Neutrophil (primary cell): ENCODE measurements at regions not wholly inside any gene's neighbourhood (a gene's known extent, or its start where the extent isn't known, plus 50 kb on each side); places are given as distances from the start of the nearest gene placed in this dataset.

Experiments used
- H3K27ac ChIP-seq: fragments of 200-600 bp; sonication (generic); 2 replicates; pipeline ENCODE4 v1.5.1; 2016; ENCODE audit warnings: mild to moderate bottlenecking, moderate library complexity
- H3K27me3 ChIP-seq: fragments of 200-600 bp; sonication (generic); 2 replicates; pipeline ENCODE4 v1.6.0; 2016; ENCODE audit warnings: mild to moderate bottlenecking
- H3K36me3 ChIP-seq: fragments of 200-600 bp; sonication (generic); 2 replicates; pipeline ENCODE4 v1.5.1; 2017
- H3K4me1 ChIP-seq, 2 experiments: fragments of 200-600 bp in 1 of 2; sonication (generic) in 1 of 2; 1 replicate in 1 of 2; 2 replicates in 1 of 2; pipeline versions ENCODE4 v1.5.1 to v1.6.1; 2013 to 2016; ENCODE audit warnings: low read depth in 1 of 2, low read length in 1 of 2, mild to moderate bottlenecking in 1 of 2, moderate library complexity in 1 of 2; ENCODE audit not compliant: control insufficient read depth in 1 of 2, insufficient read depth in 1 of 2
- H3K4me3 ChIP-seq, 2 experiments: fragments of 200-600 bp in 1 of 2; sonication (generic) in 1 of 2; 1 replicate in 1 of 2; 2 replicates in 1 of 2; pipeline ENCODE4 v1.5.1; 2013 to 2016; ENCODE audit warnings: low read depth in 1 of 2, low read length in 1 of 2, mild to moderate bottlenecking in 1 of 2, moderate library complexity in 1 of 2
- H3K9me3 ChIP-seq: fragments of 200-600 bp; sonication (generic); 2 replicates; pipeline ENCODE4 v1.5.1; 2016
- TF ChIP-seq, protein P1 (sequence below): fragments of 200-600 bp; sonication (generic); IDR thresholded peaks from 2 replicates; pipeline ENCODE4 v1.5.1; 2016; ENCODE audit warnings: antibody characterized with exemption

GRCh38 chr9:86839522-86839921 lies 107.8 kb downstream of the GAS1 start:
- Histone ChIP-seq H3K4me1 (no peaks in the 10 kb centered on the region), H3K27me3 (no peaks in the 10 kb centered on the region), H3K4me3 (no peak overlapping the region), H3K36me3 (no peaks in the 10 kb centered on the region), H3K27ac (no peak overlapping the region), H3K9me3 (no peaks in the 10 kb centered on the region)
- TF ChIP-seq, protein P1, sequence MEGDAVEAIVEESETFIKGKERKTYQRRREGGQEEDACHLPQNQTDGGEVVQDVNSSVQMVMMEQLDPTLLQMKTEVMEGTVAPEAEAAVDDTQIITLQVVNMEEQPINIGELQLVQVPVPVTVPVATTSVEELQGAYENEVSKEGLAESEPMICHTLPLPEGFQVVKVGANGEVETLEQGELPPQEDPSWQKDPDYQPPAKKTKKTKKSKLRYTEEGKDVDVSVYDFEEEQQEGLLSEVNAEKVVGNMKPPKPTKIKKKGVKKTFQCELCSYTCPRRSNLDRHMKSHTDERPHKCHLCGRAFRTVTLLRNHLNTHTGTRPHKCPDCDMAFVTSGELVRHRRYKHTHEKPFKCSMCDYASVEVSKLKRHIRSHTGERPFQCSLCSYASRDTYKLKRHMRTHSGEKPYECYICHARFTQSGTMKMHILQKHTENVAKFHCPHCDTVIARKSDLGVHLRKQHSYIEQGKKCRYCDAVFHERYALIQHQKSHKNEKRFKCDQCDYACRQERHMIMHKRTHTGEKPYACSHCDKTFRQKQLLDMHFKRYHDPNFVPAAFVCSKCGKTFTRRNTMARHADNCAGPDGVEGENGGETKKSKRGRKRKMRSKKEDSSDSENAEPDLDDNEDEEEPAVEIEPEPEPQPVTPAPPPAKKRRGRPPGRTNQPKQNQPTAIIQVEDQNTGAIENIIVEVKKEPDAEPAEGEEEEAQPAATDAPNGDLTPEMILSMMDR = no peak

DNA sequence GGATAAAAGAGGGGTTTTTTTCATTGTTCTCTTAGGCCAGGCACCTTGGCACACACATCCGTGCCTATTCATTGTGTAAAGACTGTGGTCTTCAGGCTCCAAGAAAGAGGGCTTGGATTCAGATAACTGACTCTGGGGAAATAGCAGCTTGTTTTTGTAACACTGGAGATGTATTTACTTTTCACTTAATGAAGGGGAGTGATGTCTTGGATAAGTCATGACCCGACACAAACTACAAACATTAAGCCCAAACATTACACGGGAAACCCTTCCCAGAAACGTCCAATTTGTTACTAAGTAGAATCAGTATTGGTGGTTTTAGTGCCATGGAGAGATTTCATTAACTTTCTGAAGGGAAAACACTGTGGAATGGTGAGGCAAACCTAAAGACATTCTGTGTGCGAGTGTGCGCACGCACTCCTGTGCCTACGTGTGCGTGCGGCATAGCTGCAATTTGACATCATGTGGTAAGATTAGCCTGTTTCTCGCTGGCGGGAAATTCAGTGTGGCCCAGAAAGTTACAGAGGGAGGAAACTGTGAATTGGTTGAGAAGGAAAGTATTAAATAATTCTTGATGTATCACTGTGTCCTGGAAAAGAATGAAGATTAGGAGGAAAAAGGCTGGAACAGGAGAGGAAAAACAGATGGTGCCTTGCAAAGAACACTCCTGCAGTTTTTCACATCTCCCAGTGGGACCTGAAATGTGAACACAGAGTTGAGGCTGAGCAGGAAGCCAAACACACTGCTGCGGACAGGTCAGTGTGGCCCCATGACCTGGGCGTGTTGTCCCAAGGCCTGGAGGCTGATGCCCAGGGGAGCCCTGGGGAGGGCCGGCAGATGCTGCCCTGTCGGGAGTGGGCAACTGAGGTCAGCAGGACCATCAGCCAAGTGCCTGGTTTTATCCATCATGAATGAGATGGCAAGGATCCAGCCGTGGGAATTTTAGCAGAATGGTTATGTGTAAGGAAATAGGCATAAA lies 108.5 kb downstream of the GAS1 start:
- TF ChIP-seq, protein P1 = no peak
- Histone ChIP-seq H3K27ac (no peak overlapping the region), H3K36me3 (no peaks in the 10 kb centered on the region), H3K4me3 (no peak overlapping the region), H3K9me3 (no peaks in the 10 kb centered on the region), H3K27me3 (no peaks in the 10 kb centered on the region), H3K4me1 (no peaks in the 10 kb centered on the region)

- no peak overlapping the region for H3K27ac ChIP-seq
- H3K4me1 ChIP-seq = no peaks in the 10 kb centered on the region
- H3K27me3 ChIP-seq = no peaks in the 10 kb centered on the region
- TF ChIP-seq, protein P1 = no peak
- no peaks in the 10 kb centered on the region for H3K36me3 ChIP-seq
- H3K4me3 ChIP-seq = no peak overlapping the region
- no peaks in the 10 kb centered on the region for H3K9me3 ChIP-seq
Observed at GRCh38 chr9:86837345-86837744, 110.0 kb downstream of the GAS1 start.

DNA sequence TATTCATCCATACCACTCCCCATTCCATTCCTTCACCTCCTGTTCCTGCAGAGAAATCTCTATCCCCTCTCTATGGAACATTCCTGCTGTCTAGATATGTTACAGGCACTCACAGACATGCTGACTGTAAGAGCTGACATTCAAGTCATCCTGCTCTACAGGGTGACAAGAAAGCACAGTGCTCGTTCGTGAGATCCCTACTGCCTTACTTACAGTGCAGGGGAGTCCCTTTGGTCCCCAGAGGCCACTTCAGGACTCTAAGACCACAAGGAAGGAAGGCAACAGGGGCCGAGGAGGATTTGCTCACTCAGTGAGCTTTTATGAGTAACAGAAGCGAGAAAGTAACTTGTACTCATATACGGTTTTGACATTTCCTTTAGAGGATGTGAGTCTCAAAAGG lies 110.5 kb downstream of the GAS1 start:
- no peaks in the 10 kb centered on the region for H3K4me1 ChIP-seq
- TF ChIP-seq, protein P1 = no peak
- no peaks in the 10 kb centered on the region for H3K27me3 ChIP-seq
- no peak overlapping the region for H3K4me3 ChIP-seq
- no peak overlapping the region for H3K27ac ChIP-seq
- no peaks in the 10 kb centered on the region for H3K9me3 ChIP-seq
- H3K36me3 ChIP-seq = no peaks in the 10 kb centered on the region

GRCh38 chr9:86836266-86836665 lies 111.0 kb downstream of the GAS1 start:
- Histone ChIP-seq H3K4me1 (no peaks in the 10 kb centered on the region), H3K9me3 (no peaks in the 10 kb centered on the region), H3K27ac (no peak overlapping the region), H3K27me3 (no peaks in the 10 kb centered on the region), H3K36me3 (no peaks in the 10 kb centered on the region), H3K4me3 (no peak overlapping the region)
- TF ChIP-seq, protein P1 = no peak
